ENCODE measurements at regions not wholly inside any gene's neighbourhood (a gene's known extent, or its start where the extent isn't known, plus 50 kb on each side); places are given as distances from the start of the nearest gene placed in this dataset.

DNA sequence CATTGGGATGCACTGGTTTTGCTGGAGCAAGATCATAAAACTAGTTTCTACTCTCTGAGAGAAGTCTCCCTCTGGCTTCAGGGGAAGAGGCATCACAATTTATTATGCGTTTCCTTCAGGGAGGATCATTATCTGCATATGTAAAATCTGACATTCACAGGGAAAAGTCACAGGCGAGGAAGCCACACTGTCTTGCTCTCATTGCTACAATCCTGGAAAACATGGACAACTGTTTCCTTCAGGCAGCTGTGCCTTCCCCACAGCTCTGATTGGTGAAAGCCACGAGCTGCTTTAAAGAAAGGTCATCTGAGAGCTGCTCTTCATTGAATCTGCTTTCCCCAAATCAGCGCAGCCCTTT is 397.8 kb downstream of the MED10 start:
- TF ChIP-seq, protein P1, sequence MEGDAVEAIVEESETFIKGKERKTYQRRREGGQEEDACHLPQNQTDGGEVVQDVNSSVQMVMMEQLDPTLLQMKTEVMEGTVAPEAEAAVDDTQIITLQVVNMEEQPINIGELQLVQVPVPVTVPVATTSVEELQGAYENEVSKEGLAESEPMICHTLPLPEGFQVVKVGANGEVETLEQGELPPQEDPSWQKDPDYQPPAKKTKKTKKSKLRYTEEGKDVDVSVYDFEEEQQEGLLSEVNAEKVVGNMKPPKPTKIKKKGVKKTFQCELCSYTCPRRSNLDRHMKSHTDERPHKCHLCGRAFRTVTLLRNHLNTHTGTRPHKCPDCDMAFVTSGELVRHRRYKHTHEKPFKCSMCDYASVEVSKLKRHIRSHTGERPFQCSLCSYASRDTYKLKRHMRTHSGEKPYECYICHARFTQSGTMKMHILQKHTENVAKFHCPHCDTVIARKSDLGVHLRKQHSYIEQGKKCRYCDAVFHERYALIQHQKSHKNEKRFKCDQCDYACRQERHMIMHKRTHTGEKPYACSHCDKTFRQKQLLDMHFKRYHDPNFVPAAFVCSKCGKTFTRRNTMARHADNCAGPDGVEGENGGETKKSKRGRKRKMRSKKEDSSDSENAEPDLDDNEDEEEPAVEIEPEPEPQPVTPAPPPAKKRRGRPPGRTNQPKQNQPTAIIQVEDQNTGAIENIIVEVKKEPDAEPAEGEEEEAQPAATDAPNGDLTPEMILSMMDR (conservative IDR thresholded peaks at IDR 0.05 in 1 of 2, IDR thresholded peaks at IDR 0.05 in 1 of 2; ENCODE audit: low read depth in 1 of 2, low read length in 2 of 2) = no peak
- no peak for TF ChIP-seq EZH2 (IDR thresholded peaks at IDR 0.05; ENCODE audit: low read length, missing control alignments)

Data from fibroblast of lung (primary cell).